Right lobe of liver (tissue), 6 donors: ENCODE measurements at regions not wholly inside any gene's neighbourhood (a gene's known extent, or its start where the extent isn't known, plus 50 kb on each side); places are given as distances from the start of the nearest gene placed in this dataset.

Source experiments
- ATAC-seq, 4 donors: fragments of 200-7000 bp; cut with Tn5 transposase; one replicate each; pipeline ENCODE4 v1.9.1; 2020; ENCODE audit warnings: mild to moderate bottlenecking in 4 of 4, moderate library complexity in 4 of 4
- DNase-seq, 3 donors: peaks; one replicate each; pipeline ENCODE4 v3.0.0-alpha.2; 2020
- H3K27ac ChIP-seq, 3 donors: fragments of 200-600 bp; one replicate each; pipeline ENCODE4 v1.8.0; 2022
- H3K27me3 ChIP-seq, 2 donors: fragments of 200-600 bp; one replicate each; pipeline ENCODE4 v1.8.0; 2022
- H3K36me3 ChIP-seq, 4 donors: fragments of 200-600 bp; sonication (generic) in 1 of 4; one replicate each; pipeline versions ENCODE4 v1.5.1 to v1.8.0; 2017 to 2022; ENCODE audit warnings: control low read depth in 1 of 4
- H3K4me1 ChIP-seq, 4 donors: fragments of 200-600 bp; sonication (generic) in 1 of 4; one replicate each; pipeline versions ENCODE4 v1.5.1 to v1.8.0; 2017 to 2022; ENCODE audit warnings: control low read depth in 1 of 4
- H3K4me3 ChIP-seq, 3 donors: fragments of 200-600 bp; one replicate each; pipeline ENCODE4 v1.8.0; 2022
- H3K9me3 ChIP-seq, 4 donors: fragments of 200-600 bp; sonication (generic) in 1 of 4; one replicate each; pipeline versions ENCODE4 v1.5.1 to v1.8.0; 2017 to 2022; ENCODE audit warnings: control low read depth in 1 of 4
- CTCF ChIP-seq, 4 donors: fragments of 200-600 bp in 3 of 4; fragments of 450-650 bp in 1 of 4; IDR thresholded peaks; one replicate each; pipeline versions ENCODE4 v1.5.1 to v1.8.0; 2016 to 2022; ENCODE audit warnings: antibody characterized with exemption in 4 of 4, mild to moderate bottlenecking in 2 of 4
- POLR2A ChIP-seq: fragments of 450-650 bp; IDR thresholded peaks from one replicate; pipeline ENCODE4 v1.6.1; 2017; ENCODE audit warnings: antibody characterized with exemption, mild to moderate bottlenecking
- WGBS: methylation state at CpG from one replicate; pipeline ENCODE4 v1.1.6; 2018; ENCODE audit warnings: low coverage, low lambda C conversion rate; ENCODE audit not compliant: insufficient coverage; ENCODE audit errors: missing lambda C conversion rate; 5-methylcytosine and 5-hydroxymethylcytosine counted together
- intact Hi-C, 2 donors: fragments of 100-400 bp; cut with DNase I; formaldehyde crosslinking; loops; one replicate each; pipeline versions ENCODE4 v1.11.2 to v1.14.1; 2022
- donor health status: DM: no; HTN: yes; CAD: no.
- donor health status: DM: no; HTN: no; CAD: no.
- donor health status: DM: no; HTN: no; CAD: no.
- donor health status: DM: no; HTN: yes; CAD: no.
- donor health status: DM: no; HTN: yes; CAD: no.

DNA sequence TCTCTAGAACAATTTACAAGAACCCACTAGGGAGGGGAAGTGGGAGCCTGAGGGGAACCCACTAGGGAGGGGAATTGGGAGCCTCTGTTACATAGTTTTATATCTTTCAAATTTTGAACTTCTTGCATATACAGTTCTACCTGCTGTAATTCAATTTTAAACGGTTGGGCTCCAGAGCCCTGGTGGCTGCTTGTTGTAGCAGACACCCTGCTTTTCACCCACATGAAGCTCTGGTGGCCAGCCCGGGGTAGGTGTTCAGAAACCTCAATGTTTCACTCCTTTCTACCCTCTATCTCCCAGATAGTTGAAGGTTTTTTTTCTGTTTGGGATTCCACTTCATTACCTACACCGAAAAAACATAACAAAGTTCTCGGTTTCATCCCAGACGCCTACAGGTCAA lies 124.4 kb downstream of the TMEM174 start:
- Histone ChIP-seq H3K27ac (no peak overlapping the region), H3K27me3 (peaks cover 19 to 53% of the 10 kb centered on the region in 2 donors), H3K36me3 (no peaks in the 10 kb centered on the region), H3K4me3 (no peak overlapping the region), H3K4me1 (peaks cover 0 to 8% (median 0%) of the 10 kb centered on the region in 4 donors), H3K9me3 (no peaks in the 10 kb centered on the region)
- TF ChIP-seq POLR2A (no peak), CTCF (IDR thresholded peaks at IDR 0.05) (no peak)
- WGBS: 10% methylated on average over 5 of the region's 5 CpGs
- no peak for DNase-seq
- ATAC-seq: no peak
- intact Hi-C loops: no loop called here

DNA sequence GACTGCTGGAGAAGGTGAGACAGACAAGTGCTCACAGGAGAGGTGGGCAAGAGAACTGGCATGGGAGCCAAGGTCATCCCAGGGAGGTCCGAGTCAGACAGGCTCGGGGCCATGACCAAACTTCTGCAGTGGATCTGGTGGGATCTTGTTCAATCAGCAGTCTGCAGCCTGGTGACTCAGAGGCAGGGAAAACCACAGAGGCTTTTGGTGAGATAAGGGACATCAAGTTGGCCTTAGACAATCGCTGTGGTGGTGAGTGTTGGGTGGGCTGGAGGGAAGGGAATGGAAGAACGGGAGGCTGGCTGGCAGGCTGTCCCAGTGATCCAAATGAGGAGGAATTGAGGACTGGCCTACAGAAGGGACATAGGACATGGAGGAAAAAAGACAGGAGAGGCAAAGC lies 123.8 kb downstream of the TMEM174 start:
- ATAC-seq: no peak
- intact Hi-C loops: no loop called here
- Histone ChIP-seq H3K36me3 (no peaks in the 10 kb centered on the region), H3K9me3 (no peaks in the 10 kb centered on the region), H3K27me3 (peaks cover 19 to 55% of the 10 kb centered on the region in 2 donors), H3K4me3 (no peak overlapping the region), H3K27ac (no peak overlapping the region), H3K4me1 (peaks cover 0 to 8% (median 0%) of the 10 kb centered on the region in 4 donors)
- WGBS: 15% methylated on average over 4 of the region's 4 CpGs
- no peak for TF ChIP-seq CTCF (IDR thresholded peaks at IDR 0.05)
- TF ChIP-seq POLR2A: no peak
- no peak for DNase-seq

- peaks cover 19 to 50% of the 10 kb centered on the region in 2 donors for H3K27me3 ChIP-seq
- H3K27ac ChIP-seq: no peak overlapping the region
- H3K9me3 ChIP-seq: no peaks in the 10 kb centered on the region
- 10% methylated on average over 3 of the region's 4 CpGs for WGBS
- TF ChIP-seq CTCF (IDR thresholded peaks at IDR 0.05): no peak
- TF ChIP-seq POLR2A: no peak
- H3K4me1 ChIP-seq: peaks cover 0 to 8% (median 0%) of the 10 kb centered on the region in 4 donors
- no peak for DNase-seq
- no peak overlapping the region for H3K4me3 ChIP-seq
- intact Hi-C loops: no loop called here
- no peaks in the 10 kb centered on the region for H3K36me3 ChIP-seq
- no peak for ATAC-seq
Observed at GRCh38 chr5:73295921-73296320, 122.9 kb downstream of the TMEM174 start.

DNA sequence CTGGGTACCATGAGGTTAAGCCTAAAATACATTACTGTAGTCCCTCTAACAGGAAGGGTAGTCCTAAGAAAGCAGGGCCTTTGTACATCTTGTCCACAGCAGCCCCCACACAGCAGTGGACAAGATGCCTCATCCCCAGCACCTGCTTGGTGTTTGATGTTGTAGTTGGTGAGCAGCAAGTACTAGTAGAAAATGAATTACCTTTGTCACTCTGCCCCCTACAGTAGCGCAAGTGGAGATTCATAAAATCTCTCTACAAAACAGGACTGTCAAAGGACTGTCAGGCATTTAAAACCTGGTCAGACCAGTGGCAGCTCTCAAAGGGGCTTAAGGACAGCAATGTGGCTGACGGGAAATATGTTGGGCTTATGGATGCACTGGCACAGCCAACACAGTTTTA lies 122.5 kb downstream of the TMEM174 start:
- ATAC-seq (no peak), DNase-seq (no peak)
- Histone ChIP-seq H3K4me3 (no peak overlapping the region), H3K27me3 (peaks cover 15 to 46% of the 10 kb centered on the region in 2 donors), H3K9me3 (no peaks in the 10 kb centered on the region), H3K27ac (no peak overlapping the region), H3K36me3 (no peaks in the 10 kb centered on the region), H3K4me1 (peaks cover 0 to 8% (median 0%) of the 10 kb centered on the region in 4 donors)
- intact Hi-C loops: no loop called here
- 90% methylated on average over 2 of the region's 2 CpGs for WGBS
- TF ChIP-seq CTCF (IDR thresholded peaks at IDR 0.05) (no peak), POLR2A (no peak)
